A673 (cell line): ENCODE measurements at regions not wholly inside any gene's neighbourhood (a gene's known extent, or its start where the extent isn't known, plus 50 kb on each side); places are given as distances from the start of the nearest gene placed in this dataset.

Experiments used
- BruUV-seq: library from RNA; stranded (reverse); fragments of 400-500 nt; replicated peaks from 2 replicates; lab custom pipeline; 2021; lab: Mats Ljungman, UMichigan
- CTCF ChIA-PET: fragments of 300-600 bp; sonication (Branson Sonifier 250); formaldehyde crosslinking; loops from one replicate; lab custom pipeline; 2022; ENCODE audit warnings: antibody characterized with exemption; lab: Charles Lee
- POLR2A ChIA-PET: fragments of 300-600 bp; sonication (Branson Sonifier 250); formaldehyde crosslinking; loops from one replicate; lab custom pipeline; 2022; ENCODE audit warnings: antibody characterized with exemption; ENCODE audit not compliant: low non-redundant PET; lab: Charles Lee
- DNase-seq: peaks from one replicate; pipeline ENCODE4 v3.0.0-alpha.2; 2015; ENCODE audit warnings: low spot score
- H3K27ac ChIP-seq: fragments of 200-600 bp; sonication (generic); 2 replicates; pipeline ENCODE4 v1.5.1; 2016; ENCODE audit warnings: mixed run types, low read depth, mild to moderate bottlenecking, mixed read lengths, antibody characterized with exemption, low read length; ENCODE audit not compliant: poor library complexity, severe bottlenecking
- H3K27me3 ChIP-seq: fragments of 200-600 bp; sonication (generic); replicated peaks from 2 replicates; pipeline ENCODE4 v1.6.1; 2017; ENCODE audit warnings: mixed run types, low read depth, mild to moderate bottlenecking, mixed read lengths, antibody characterized with exemption, low read length; ENCODE audit not compliant: insufficient read depth, poor library complexity
- H3K36me3 ChIP-seq: fragments of 200-600 bp; sonication (generic); 2 replicates; pipeline ENCODE4 v1.6.1; 2016; ENCODE audit warnings: mixed run types, mild to moderate bottlenecking, mixed read lengths, antibody characterized with exemption, low read length; ENCODE audit not compliant: insufficient read depth, poor library complexity, severe bottlenecking
- H3K4me1 ChIP-seq: fragments of 200-600 bp; sonication (generic); 2 replicates; pipeline ENCODE4 v1.6.1; 2017; ENCODE audit warnings: mixed run types, mild to moderate bottlenecking, mixed read lengths, antibody characterized with exemption, low read length; ENCODE audit not compliant: insufficient read depth, poor library complexity, severe bottlenecking
- H3K4me3 ChIP-seq: fragments of 200-600 bp; sonication (generic); 2 replicates; pipeline ENCODE4 v1.5.1; 2016; ENCODE audit warnings: low read depth, mixed run types, mild to moderate bottlenecking, mixed read lengths, low read length; ENCODE audit not compliant: poor library complexity, severe bottlenecking
- H3K9me3 ChIP-seq: fragments of 200-600 bp; sonication (generic); 2 replicates; pipeline ENCODE4 v1.6.1; 2016; ENCODE audit warnings: mixed run types, low read depth, mild to moderate bottlenecking, mixed read lengths, antibody characterized with exemption, low read length; ENCODE audit not compliant: poor library complexity, severe bottlenecking
- CTCF ChIP-seq: fragments of 300-800, 200-600 bp; sonication (generic); conservative IDR thresholded peaks from 2 replicates; pipeline ENCODE4 v1.5.1; 2017; ENCODE audit warnings: low read depth, mild to moderate bottlenecking, antibody characterized with exemption, low read length, moderate library complexity, mixed read lengths
- EZH2 ChIP-seq: fragments of 200-600 bp; sonication (generic); IDR thresholded peaks from 2 replicates; pipeline ENCODE4 v1.6.1; 2017; ENCODE audit warnings: borderline replicate concordance, low read depth, mild to moderate bottlenecking, mixed read lengths, antibody characterized with exemption, low read length; ENCODE audit not compliant: poor library complexity, severe bottlenecking
- intact Hi-C: fragments of 100-400 bp; cut with micrococcal nuclease; formaldehyde crosslinking; loops from one replicate; pipeline ENCODE4 v1.10.0; 2022; ENCODE audit not compliant: unreplicated experiment

DNA sequence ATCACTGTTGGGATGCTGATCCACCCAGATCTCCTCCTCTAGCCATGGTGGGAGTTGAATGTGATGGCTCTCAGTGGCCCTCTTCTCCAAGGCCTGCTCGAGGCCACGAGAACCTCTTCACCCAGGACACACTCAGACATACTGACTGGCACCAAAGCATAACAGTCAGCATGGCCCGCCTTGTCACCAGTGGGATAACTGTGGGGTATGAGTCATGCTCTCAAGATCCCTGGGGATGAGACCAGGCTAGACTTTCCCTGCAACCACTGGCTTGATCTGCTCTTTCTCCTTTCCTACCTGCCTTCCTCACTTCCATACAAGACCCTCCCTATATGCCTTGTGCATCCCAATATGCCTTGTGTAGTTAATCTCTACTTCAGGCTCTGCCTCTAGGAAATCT is 66.8 kb downstream of the RIN2 start:
- BruUV-seq: no TSS peak
- CTCF ChIA-PET: no interaction called here
- POLR2A ChIA-PET: no interaction called here

GRCh38 chr20:19826179-19826914 is 68.3 kb downstream of the RIN2 start:
- TF ChIP-seq CTCF (no peak), EZH2 (no peak)
- BruUV-seq: no TSS peak
- ChIA-PET POLR2A (no interaction called here), CTCF (no interaction called here)
- intact Hi-C loops: no loop called here
- H3K4me3 ChIP-seq: no peak overlapping the region
- H3K36me3 ChIP-seq: no peaks in the 10 kb centered on the region
- peaks cover 53% of the 10 kb centered on the region for H3K4me1 ChIP-seq
- DNase-seq: no peak
- no peaks in the 10 kb centered on the region for H3K27me3 ChIP-seq
- H3K9me3 ChIP-seq: no peaks in the 10 kb centered on the region
- H3K27ac ChIP-seq: no peak overlapping the region

More for the DNA sequence above, 66.8 kb downstream of the RIN2 start:
- DNase-seq: no peak
- intact Hi-C loops: no loop called here
- H3K27me3 ChIP-seq: no peaks in the 10 kb centered on the region
- no peaks in the 10 kb centered on the region for H3K9me3 ChIP-seq
- H3K4me3 ChIP-seq: no peak overlapping the region
- no peak overlapping the region for H3K27ac ChIP-seq
- peaks cover 68% of the 10 kb centered on the region for H3K4me1 ChIP-seq
- H3K36me3 ChIP-seq: no peaks in the 10 kb centered on the region
- TF ChIP-seq EZH2: no peak
- TF ChIP-seq CTCF: no peak

DNA sequence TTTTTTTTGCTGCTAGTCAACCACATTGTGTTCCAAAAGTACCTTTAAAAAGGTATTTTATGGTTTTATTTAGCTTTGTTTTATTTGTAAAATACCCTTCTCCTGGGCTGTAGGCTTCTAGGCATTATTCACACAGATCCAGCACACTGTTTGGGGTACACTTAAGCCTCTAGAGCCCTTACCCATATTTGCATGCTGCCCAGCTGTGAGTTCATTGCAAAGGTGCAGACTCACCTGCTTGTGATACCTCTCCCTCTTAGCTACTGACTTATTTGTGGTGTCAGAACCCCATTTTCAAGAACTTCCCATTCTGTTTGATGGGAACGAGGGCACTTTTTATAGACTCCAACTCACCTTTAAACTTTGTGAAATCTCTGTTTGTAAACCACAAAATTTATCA is 69.8 kb downstream of the RIN2 start:
- DNase-seq: no peak
- H3K27ac ChIP-seq: no peak overlapping the region
- H3K27me3 ChIP-seq: no peaks in the 10 kb centered on the region
- no TSS peak for BruUV-seq
- intact Hi-C loops: no loop called here
- no peak overlapping the region for H3K4me3 ChIP-seq
- ChIA-PET POLR2A (no interaction called here), CTCF (no interaction called here)
- H3K9me3 ChIP-seq: no peaks in the 10 kb centered on the region
- no peaks in the 10 kb centered on the region for H3K36me3 ChIP-seq
- TF ChIP-seq CTCF: no peak
- TF ChIP-seq EZH2: no peak
- H3K4me1 ChIP-seq: peaks cover 49% of the 10 kb centered on the region
